Glutamatergic neuron (in vitro differentiated cells): ENCODE measurements at regions not wholly inside any gene's neighbourhood (a gene's known extent, or its start where the extent isn't known, plus 50 kb on each side); places are given as distances from the start of the nearest gene placed in this dataset.

Source experiments
- DNase-seq: peaks from one replicate; pipeline ENCODE4 v3.0.0; 2022
- H3K27ac Mint-ChIP-seq: one replicate; pipeline ENCODE4 v1.8.0; 2020; ENCODE audit warnings: mild to moderate bottlenecking, mixed read lengths, inconsistent platforms; ENCODE audit not compliant: unreplicated experiment
- H3K27me3 Mint-ChIP-seq: one replicate; pipeline ENCODE4 v1.8.0; 2020; ENCODE audit warnings: mild to moderate bottlenecking, moderate library complexity, mixed read lengths, inconsistent platforms; ENCODE audit not compliant: unreplicated experiment
- H3K36me3 Mint-ChIP-seq: one replicate; pipeline ENCODE4 v1.8.0; 2020; ENCODE audit warnings: mild to moderate bottlenecking, mixed read lengths, inconsistent platforms; ENCODE audit not compliant: unreplicated experiment
- H3K4me1 Mint-ChIP-seq: one replicate; pipeline ENCODE4 v1.8.0; 2020; ENCODE audit warnings: mild to moderate bottlenecking, low read depth, mixed read lengths, inconsistent platforms; ENCODE audit not compliant: unreplicated experiment
- H3K4me3 Mint-ChIP-seq: one replicate; pipeline ENCODE4 v1.8.0; 2020; ENCODE audit warnings: mild to moderate bottlenecking, mixed read lengths, inconsistent platforms; ENCODE audit not compliant: unreplicated experiment
- H3K9me3 Mint-ChIP-seq: one replicate; pipeline ENCODE4 v1.8.0; 2020; ENCODE audit warnings: mild to moderate bottlenecking, moderate library complexity, mixed read lengths, inconsistent platforms; ENCODE audit not compliant: unreplicated experiment
- TF ChIP-seq, protein P1 (sequence below): fragments of 200-600 bp; sonication (generic); IDR thresholded peaks from one replicate; pipeline ENCODE4 v1.5.0; 2021; ENCODE audit not compliant: partially characterized antibody, unreplicated experiment

GRCh38 chr9:17930071-17930470, 351.2 kb downstream of the SH3GL2 start:
- Mint-ChIP-seq H3K27me3 (no peaks in the 10 kb centered on the region), H3K9me3 (no peaks in the 10 kb centered on the region), H3K4me1 (no peaks in the 10 kb centered on the region), H3K36me3 (no peaks in the 10 kb centered on the region), H3K4me3 (no peak overlapping the region), H3K27ac (no peak overlapping the region)
- TF ChIP-seq, protein P1, sequence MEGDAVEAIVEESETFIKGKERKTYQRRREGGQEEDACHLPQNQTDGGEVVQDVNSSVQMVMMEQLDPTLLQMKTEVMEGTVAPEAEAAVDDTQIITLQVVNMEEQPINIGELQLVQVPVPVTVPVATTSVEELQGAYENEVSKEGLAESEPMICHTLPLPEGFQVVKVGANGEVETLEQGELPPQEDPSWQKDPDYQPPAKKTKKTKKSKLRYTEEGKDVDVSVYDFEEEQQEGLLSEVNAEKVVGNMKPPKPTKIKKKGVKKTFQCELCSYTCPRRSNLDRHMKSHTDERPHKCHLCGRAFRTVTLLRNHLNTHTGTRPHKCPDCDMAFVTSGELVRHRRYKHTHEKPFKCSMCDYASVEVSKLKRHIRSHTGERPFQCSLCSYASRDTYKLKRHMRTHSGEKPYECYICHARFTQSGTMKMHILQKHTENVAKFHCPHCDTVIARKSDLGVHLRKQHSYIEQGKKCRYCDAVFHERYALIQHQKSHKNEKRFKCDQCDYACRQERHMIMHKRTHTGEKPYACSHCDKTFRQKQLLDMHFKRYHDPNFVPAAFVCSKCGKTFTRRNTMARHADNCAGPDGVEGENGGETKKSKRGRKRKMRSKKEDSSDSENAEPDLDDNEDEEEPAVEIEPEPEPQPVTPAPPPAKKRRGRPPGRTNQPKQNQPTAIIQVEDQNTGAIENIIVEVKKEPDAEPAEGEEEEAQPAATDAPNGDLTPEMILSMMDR: no peak
- DNase-seq: no peak

DNA sequence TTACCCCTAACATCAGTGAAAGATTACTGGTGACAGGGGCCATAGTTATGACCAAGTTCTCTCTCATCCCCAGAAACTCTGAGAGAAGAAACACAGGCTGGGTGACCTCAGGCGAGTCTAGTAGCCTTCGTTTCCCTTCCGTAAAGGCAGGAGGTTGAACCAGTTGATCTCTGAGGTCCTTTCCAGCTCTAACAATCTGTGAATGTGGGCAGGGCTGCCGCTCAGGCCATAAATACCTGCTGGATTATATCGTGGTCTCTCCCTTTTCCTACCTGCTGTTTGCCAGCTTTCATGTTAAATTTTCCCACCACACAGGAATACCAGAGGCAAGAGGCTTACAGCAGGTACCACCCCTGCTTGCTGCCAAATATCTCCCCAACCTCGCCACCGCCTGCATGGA, 357.5 kb downstream of the SH3GL2 start:
- H3K9me3 Mint-ChIP-seq: no peaks in the 10 kb centered on the region
- no peak overlapping the region for H3K27ac Mint-ChIP-seq
- H3K36me3 Mint-ChIP-seq: no peaks in the 10 kb centered on the region
- no peak overlapping the region for H3K4me3 Mint-ChIP-seq
- no peaks in the 10 kb centered on the region for H3K27me3 Mint-ChIP-seq
- DNase-seq: no peak
- H3K4me1 Mint-ChIP-seq: no peaks in the 10 kb centered on the region
- TF ChIP-seq, protein P1: no peak

- H3K27me3 Mint-ChIP-seq: no peaks in the 10 kb centered on the region
- no peak for DNase-seq
- no peak overlapping the region for H3K4me3 Mint-ChIP-seq
- no peaks in the 10 kb centered on the region for H3K9me3 Mint-ChIP-seq
- H3K4me1 Mint-ChIP-seq: no peaks in the 10 kb centered on the region
- H3K36me3 Mint-ChIP-seq: no peaks in the 10 kb centered on the region
- H3K27ac Mint-ChIP-seq: no peak overlapping the region
- TF ChIP-seq, protein P1: no peak
Observed at GRCh38 chr9:17938035-17938655, 359.3 kb downstream of the SH3GL2 start.

DNA sequence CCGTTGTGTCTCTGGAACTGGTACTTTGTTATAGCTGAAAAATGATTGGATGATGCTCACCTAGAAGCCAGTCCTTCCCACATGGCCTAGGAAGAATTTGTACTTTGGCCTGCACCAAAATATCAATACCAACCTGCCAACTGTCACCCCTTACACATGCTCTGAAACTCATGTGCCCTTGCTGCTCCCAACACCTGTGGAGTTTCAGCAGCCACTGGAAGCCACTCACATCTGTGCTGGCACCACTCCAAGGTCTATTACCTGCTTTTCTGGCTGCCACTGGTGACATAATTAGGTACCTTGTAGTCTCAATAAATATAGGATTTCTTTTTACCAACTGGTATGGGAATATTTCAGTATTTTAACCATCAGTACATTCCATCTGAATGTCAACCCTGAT, 363.6 kb downstream of the SH3GL2 start:
- no peak for DNase-seq
- Mint-ChIP-seq H3K9me3 (no peaks in the 10 kb centered on the region), H3K36me3 (no peaks in the 10 kb centered on the region), H3K4me1 (no peaks in the 10 kb centered on the region), H3K4me3 (no peak overlapping the region), H3K27me3 (no peaks in the 10 kb centered on the region), H3K27ac (no peak overlapping the region)
- TF ChIP-seq, protein P1: no peak

GRCh38 chr9:17955409-17955808, 376.5 kb downstream of the SH3GL2 start:
- H3K27me3 Mint-ChIP-seq: no peaks in the 10 kb centered on the region
- TF ChIP-seq, protein P1: no peak
- no peak overlapping the region for H3K27ac Mint-ChIP-seq
- H3K36me3 Mint-ChIP-seq: no peaks in the 10 kb centered on the region
- H3K4me3 Mint-ChIP-seq: no peak overlapping the region
- no peak for DNase-seq
- H3K9me3 Mint-ChIP-seq: no peaks in the 10 kb centered on the region
- H3K4me1 Mint-ChIP-seq: no peaks in the 10 kb centered on the region
